ENCODE measurements at regions not wholly inside any gene's neighbourhood (a gene's known extent, or its start where the extent isn't known, plus 50 kb on each side); places are given as distances from the start of the nearest gene placed in this dataset.

DNA sequence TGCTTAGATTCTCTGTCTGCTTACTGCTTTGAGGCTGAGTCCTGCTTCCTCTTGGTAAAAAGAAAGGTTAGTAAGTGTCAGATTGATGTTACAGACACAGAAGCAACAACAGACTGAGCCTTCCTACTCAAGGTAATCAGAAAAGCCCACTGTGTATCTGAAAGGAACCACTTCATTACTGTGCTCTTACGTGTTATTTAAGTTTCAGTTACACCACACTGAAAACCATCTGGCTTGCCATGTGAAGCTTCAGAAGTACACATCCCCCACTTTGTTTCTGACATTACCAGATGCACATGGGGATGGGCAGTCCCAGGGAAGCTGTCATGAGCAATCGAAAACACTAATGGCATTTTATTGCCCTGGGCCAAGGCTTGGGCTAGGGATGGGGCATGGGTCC lies 1290.1 kb downstream of the AACS start:
- intact Hi-C loops (cut with DNase I), result no loop called here
- DNase-seq (no peak), ATAC-seq (no peak)
- Histone ChIP-seq H3K36me3 (no peaks in the 10 kb centered on the region), H3K27me3 (no peaks in the 10 kb centered on the region), H3K9me3 (no peaks in the 10 kb centered on the region), H3K27ac (no peak overlapping the region), H3K4me3 (no peak overlapping the region), H3K4me1 (no peaks in the 10 kb centered on the region)
- TF ChIP-seq, protein P1, sequence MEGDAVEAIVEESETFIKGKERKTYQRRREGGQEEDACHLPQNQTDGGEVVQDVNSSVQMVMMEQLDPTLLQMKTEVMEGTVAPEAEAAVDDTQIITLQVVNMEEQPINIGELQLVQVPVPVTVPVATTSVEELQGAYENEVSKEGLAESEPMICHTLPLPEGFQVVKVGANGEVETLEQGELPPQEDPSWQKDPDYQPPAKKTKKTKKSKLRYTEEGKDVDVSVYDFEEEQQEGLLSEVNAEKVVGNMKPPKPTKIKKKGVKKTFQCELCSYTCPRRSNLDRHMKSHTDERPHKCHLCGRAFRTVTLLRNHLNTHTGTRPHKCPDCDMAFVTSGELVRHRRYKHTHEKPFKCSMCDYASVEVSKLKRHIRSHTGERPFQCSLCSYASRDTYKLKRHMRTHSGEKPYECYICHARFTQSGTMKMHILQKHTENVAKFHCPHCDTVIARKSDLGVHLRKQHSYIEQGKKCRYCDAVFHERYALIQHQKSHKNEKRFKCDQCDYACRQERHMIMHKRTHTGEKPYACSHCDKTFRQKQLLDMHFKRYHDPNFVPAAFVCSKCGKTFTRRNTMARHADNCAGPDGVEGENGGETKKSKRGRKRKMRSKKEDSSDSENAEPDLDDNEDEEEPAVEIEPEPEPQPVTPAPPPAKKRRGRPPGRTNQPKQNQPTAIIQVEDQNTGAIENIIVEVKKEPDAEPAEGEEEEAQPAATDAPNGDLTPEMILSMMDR (IDR thresholded peaks at IDR 0.05), result no peak

DNA sequence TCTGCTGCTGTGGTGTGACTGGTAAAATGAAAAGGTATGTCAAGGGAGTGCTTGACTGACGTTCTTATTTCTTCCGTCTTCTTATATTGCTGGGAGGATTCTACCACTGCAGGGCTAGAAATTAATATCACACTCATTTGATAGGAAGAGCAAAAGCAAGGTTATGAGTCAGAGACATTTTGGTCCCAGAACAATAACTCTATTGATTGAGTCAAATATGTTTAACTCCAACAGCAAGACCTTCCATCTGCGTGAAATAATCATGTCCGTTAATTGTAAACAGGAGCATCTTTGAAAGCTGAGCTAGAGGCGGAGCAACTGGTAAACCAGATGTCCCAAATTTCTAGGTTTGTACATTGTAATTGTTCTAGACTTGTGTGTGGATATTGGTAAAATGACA lies 1293.6 kb downstream of the AACS start:
- TF ChIP-seq, protein P1 (IDR thresholded peaks at IDR 0.05), result no peak
- Histone ChIP-seq H3K27ac (no peak overlapping the region), H3K27me3 (no peaks in the 10 kb centered on the region), H3K9me3 (no peaks in the 10 kb centered on the region), H3K4me1 (no peaks in the 10 kb centered on the region), H3K4me3 (no peak overlapping the region), H3K36me3 (no peaks in the 10 kb centered on the region)
- intact Hi-C loops (cut with DNase I), result no loop called here
- no peak for ATAC-seq
- no peak for DNase-seq

DNA sequence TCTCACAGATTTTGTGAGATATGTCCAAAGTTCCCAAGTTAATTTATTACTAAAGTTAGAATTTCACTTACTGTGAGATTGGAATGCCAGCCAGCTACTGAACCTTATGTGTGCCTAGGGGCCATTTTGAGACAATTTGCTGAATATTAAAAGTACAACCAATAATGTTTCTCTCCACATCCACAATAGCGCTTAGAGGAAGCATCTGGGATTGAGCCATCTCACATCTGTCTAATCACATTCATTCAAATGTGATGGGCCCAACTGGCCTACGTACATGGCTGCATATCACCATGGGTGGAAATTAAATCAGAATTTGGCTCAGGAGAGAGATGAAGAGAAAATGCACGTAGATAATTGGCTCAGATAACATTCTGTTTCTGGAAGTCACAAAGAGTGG lies 1294.0 kb downstream of the AACS start:
- intact Hi-C loops (cut with DNase I), result no loop called here
- no peak for ATAC-seq
- Histone ChIP-seq H3K4me1 (no peaks in the 10 kb centered on the region), H3K36me3 (no peaks in the 10 kb centered on the region), H3K4me3 (no peak overlapping the region), H3K27me3 (no peaks in the 10 kb centered on the region), H3K27ac (no peak overlapping the region), H3K9me3 (no peaks in the 10 kb centered on the region)
- TF ChIP-seq, protein P1 (IDR thresholded peaks at IDR 0.05), result no peak
- DNase-seq, result no peak

DNA sequence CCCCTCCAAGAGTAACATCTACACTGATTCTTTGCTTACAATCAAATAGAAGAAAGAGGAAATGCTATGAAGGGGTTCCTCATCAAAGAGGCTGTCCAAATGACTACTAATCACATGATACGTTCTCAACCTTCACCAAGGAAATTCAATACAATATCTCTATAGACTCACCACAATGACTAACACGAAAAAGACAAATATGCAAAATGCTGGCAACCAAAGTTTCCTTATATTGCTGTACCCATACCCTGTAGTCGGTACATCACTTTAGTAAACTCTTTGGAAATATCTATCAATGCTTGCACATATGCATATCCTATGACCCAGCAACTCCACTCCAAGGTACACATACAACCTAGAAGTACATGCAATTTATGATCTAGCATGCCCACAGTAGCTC lies 1296.6 kb downstream of the AACS start:
- no peaks in the 10 kb centered on the region for H3K4me1 ChIP-seq
- ATAC-seq (no peak), DNase-seq (no peak)
- TF ChIP-seq, protein P1 (IDR thresholded peaks at IDR 0.05), result no peak
- no peaks in the 10 kb centered on the region for H3K36me3 ChIP-seq
- intact Hi-C loops (cut with DNase I), result no loop called here
- no peaks in the 10 kb centered on the region for H3K27me3 ChIP-seq
- no peak overlapping the region for H3K27ac ChIP-seq
- no peaks in the 10 kb centered on the region for H3K9me3 ChIP-seq
- no peak overlapping the region for H3K4me3 ChIP-seq

DNA sequence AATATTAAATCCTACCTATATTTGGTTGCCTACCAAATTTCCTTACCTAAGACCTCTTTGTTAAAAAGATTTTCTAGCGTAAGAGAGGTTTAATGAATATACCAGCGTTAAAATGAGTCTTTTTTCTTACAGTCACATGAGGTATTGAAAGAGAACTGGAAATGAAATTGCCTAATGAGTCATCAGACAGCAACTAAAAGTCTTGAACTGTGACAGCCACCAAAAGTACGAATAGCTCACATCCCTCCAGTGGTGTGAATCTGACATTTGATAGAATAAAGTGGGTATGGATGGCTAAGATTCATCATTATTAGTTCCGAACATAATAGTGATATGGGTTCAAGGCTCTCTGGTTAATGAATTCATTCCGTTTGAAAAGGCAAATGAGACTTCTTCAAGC lies 1297.3 kb downstream of the AACS start:
- intact Hi-C loops (cut with DNase I), result no loop called here
- no peaks in the 10 kb centered on the region for H3K4me1 ChIP-seq
- TF ChIP-seq, protein P1 (IDR thresholded peaks at IDR 0.05), result no peak

DNA sequence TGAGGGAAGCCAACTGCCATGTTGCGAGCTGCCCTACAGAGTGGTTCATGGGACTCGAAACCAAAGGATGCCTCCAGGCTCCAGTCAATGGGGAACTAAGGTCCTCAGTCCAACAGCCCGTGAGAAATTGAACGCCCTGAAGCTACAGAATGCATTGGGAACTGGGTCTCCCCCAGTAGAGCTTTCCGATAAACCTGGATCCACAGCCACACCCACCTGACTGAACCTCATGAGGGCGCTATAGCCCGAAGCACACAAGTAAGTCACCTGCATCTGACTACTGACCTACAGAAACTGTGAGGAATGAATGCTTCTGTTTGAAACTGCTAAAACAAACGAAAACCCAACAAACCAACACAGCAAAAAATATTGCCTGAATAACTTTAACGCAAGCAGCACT lies 1297.7 kb downstream of the AACS start:
- no peak for DNase-seq
- TF ChIP-seq, protein P1 (IDR thresholded peaks at IDR 0.05), result no peak
- no peaks in the 10 kb centered on the region for H3K27me3 ChIP-seq
- no peaks in the 10 kb centered on the region for H3K36me3 ChIP-seq
- no peaks in the 10 kb centered on the region for H3K4me1 ChIP-seq
- no peak overlapping the region for H3K4me3 ChIP-seq
- intact Hi-C loops (cut with DNase I), result no loop called here
- H3K27ac ChIP-seq, result no peak overlapping the region
- H3K9me3 ChIP-seq, result no peaks in the 10 kb centered on the region
- no peak for ATAC-seq

More for the DNA sequence above, 1297.3 kb downstream of the AACS start:
- no peak overlapping the region for H3K4me3 ChIP-seq
- H3K27ac ChIP-seq, result no peak overlapping the region
- H3K27me3 ChIP-seq, result no peaks in the 10 kb centered on the region
- ATAC-seq (no peak), DNase-seq (no peak)
- H3K9me3 ChIP-seq, result no peaks in the 10 kb centered on the region
- no peaks in the 10 kb centered on the region for H3K36me3 ChIP-seq

Data from upper lobe of right lung (tissue), 1 donor.